ENCODE measurements at regions not wholly inside any gene's neighbourhood (a gene's known extent, or its start where the extent isn't known, plus 50 kb on each side); places are given as distances from the start of the nearest gene placed in this dataset.
"Not testable (repeated sequence)": the region's sequence is repeated elsewhere in the genome, so short reads cannot be mapped to it uniquely, and the experiment has no call there.

GRCh38 chr10:107542607-107543006 lies 378.1 kb upstream of the SORCS1 start:
- H3K4me1 ChIP-seq (ENCODE audit: control insufficient read depth in 5 of 5, insufficient read depth in 5 of 5, low read length in 5 of 5) = no peaks in the 10 kb centered on the region

GRCh38 chr10:107542016-107542415 lies 377.5 kb upstream of the SORCS1 start:
- Histone ChIP-seq H3K27me3 (ENCODE audit: control insufficient read depth in 5 of 5, insufficient read depth in 4 of 5, low read length in 5 of 5) (peaks cover 0 to 4% (median 0%) of the 10 kb centered on the region in 5 donors), H3K9me3 (ENCODE audit: control insufficient read depth in 5 of 5, low read length in 5 of 5) (no peaks in the 10 kb centered on the region), H3K9ac (ENCODE audit: low read length in 5 of 5) (no peak overlapping the region), H3K36me3 (ENCODE audit: control insufficient read depth in 5 of 5, insufficient read depth in 5 of 5, low read length in 5 of 5) (no peaks in the 10 kb centered on the region), H3K4me1 (ENCODE audit: control insufficient read depth in 5 of 5, insufficient read depth in 5 of 5, low read length in 5 of 5) (no peaks in the 10 kb centered on the region), H3K4me3 (ENCODE audit: low read depth in 1 of 5, low read length in 5 of 5) (no peak overlapping the region), H3K27ac (ENCODE audit: low read depth, low read length) (no peak overlapping the region)

More at GRCh38 chr10:107542607-107543006, 378.1 kb upstream of the SORCS1 start:
- no peaks in the 10 kb centered on the region for H3K36me3 ChIP-seq (ENCODE audit: control insufficient read depth in 5 of 5, insufficient read depth in 5 of 5, low read length in 5 of 5)
- H3K9ac ChIP-seq (ENCODE audit: low read length in 5 of 5) = no peak overlapping the region
- H3K27ac ChIP-seq (ENCODE audit: low read depth, low read length) = no peak overlapping the region
- no peaks in the 10 kb centered on the region for H3K27me3 ChIP-seq (ENCODE audit: control insufficient read depth in 5 of 5, insufficient read depth in 4 of 5, low read length in 5 of 5)
- no peak overlapping the region for H3K4me3 ChIP-seq (ENCODE audit: low read depth in 1 of 5, low read length in 5 of 5)
- H3K9me3 ChIP-seq (ENCODE audit: control insufficient read depth in 5 of 5, low read length in 5 of 5) = no peaks in the 10 kb centered on the region

GRCh38 chr10:107540981-107541380 lies 376.5 kb upstream of the SORCS1 start:
- no peaks in the 10 kb centered on the region for H3K9me3 ChIP-seq (ENCODE audit: control insufficient read depth in 5 of 5, low read length in 5 of 5)
- H3K4me3 ChIP-seq (ENCODE audit: low read depth in 1 of 5, low read length in 5 of 5) = no peak overlapping the region
- H3K4me1 ChIP-seq (ENCODE audit: control insufficient read depth in 5 of 5, insufficient read depth in 5 of 5, low read length in 5 of 5) = no peaks in the 10 kb centered on the region
- H3K27ac ChIP-seq (ENCODE audit: low read depth, low read length) = no peak overlapping the region
- H3K36me3 ChIP-seq (ENCODE audit: control insufficient read depth in 5 of 5, insufficient read depth in 5 of 5, low read length in 5 of 5) = no peaks in the 10 kb centered on the region
- no peak overlapping the region for H3K9ac ChIP-seq (ENCODE audit: low read length in 5 of 5)
- peaks cover 0 to 4% (median 0%) of the 10 kb centered on the region in 5 donors for H3K27me3 ChIP-seq (ENCODE audit: control insufficient read depth in 5 of 5, insufficient read depth in 4 of 5, low read length in 5 of 5)

GRCh38 chr10:107529350-107529749 lies 364.8 kb upstream of the SORCS1 start:
- Histone ChIP-seq H3K9me3 (ENCODE audit: control insufficient read depth in 5 of 5, low read length in 5 of 5) (no peaks in the 10 kb centered on the region), H3K9ac (ENCODE audit: low read length in 5 of 5) (no peak overlapping the region), H3K4me1 (ENCODE audit: control insufficient read depth in 5 of 5, insufficient read depth in 5 of 5, low read length in 5 of 5) (no peaks in the 10 kb centered on the region), H3K4me3 (ENCODE audit: low read depth in 1 of 5, low read length in 5 of 5) (no peak overlapping the region), H3K27me3 (ENCODE audit: control insufficient read depth in 5 of 5, insufficient read depth in 4 of 5, low read length in 5 of 5) (no peaks in the 10 kb centered on the region), H3K27ac (ENCODE audit: low read depth, low read length) (no peak overlapping the region), H3K36me3 (ENCODE audit: control insufficient read depth in 5 of 5, insufficient read depth in 5 of 5, low read length in 5 of 5) (no peaks in the 10 kb centered on the region)

- Histone ChIP-seq H3K27me3 (ENCODE audit: control insufficient read depth in 5 of 5, insufficient read depth in 4 of 5, low read length in 5 of 5) (no peaks in the 10 kb centered on the region), H3K4me1 (ENCODE audit: control insufficient read depth in 5 of 5, insufficient read depth in 5 of 5, low read length in 5 of 5) (no peaks in the 10 kb centered on the region), H3K36me3 (ENCODE audit: control insufficient read depth in 5 of 5, insufficient read depth in 5 of 5, low read length in 5 of 5) (no peaks in the 10 kb centered on the region), H3K9ac (ENCODE audit: low read length in 5 of 5) (no peak overlapping the region), H3K27ac (ENCODE audit: low read depth, low read length) (no peak overlapping the region), H3K9me3 (ENCODE audit: control insufficient read depth in 5 of 5, low read length in 5 of 5) (no peaks in the 10 kb centered on the region), H3K4me3 (ENCODE audit: low read depth in 1 of 5, low read length in 5 of 5) (no peak overlapping the region)
Observed at GRCh38 chr10:107520348-107520747, 355.8 kb upstream of the SORCS1 start.

GRCh38 chr10:107517811-107518210 lies 353.3 kb upstream of the SORCS1 start:
- Histone ChIP-seq H3K36me3 (ENCODE audit: control insufficient read depth in 5 of 5, insufficient read depth in 5 of 5, low read length in 5 of 5) (no peaks in the 10 kb centered on the region), H3K4me1 (ENCODE audit: control insufficient read depth in 5 of 5, insufficient read depth in 5 of 5, low read length in 5 of 5) (no peaks in the 10 kb centered on the region), H3K4me3 (ENCODE audit: low read depth in 1 of 5, low read length in 5 of 5) (no peak overlapping the region), H3K27me3 (ENCODE audit: control insufficient read depth in 5 of 5, insufficient read depth in 4 of 5, low read length in 5 of 5) (no peaks in the 10 kb centered on the region), H3K9ac (ENCODE audit: low read length in 5 of 5) (no peak overlapping the region), H3K9me3 (ENCODE audit: control insufficient read depth in 5 of 5, low read length in 5 of 5) (no peaks in the 10 kb centered on the region), H3K27ac (ENCODE audit: low read depth, low read length) (no peak overlapping the region)

GRCh38 chr10:107516349-107516748 lies 351.8 kb upstream of the SORCS1 start:
- Histone ChIP-seq H3K9ac (ENCODE audit: low read length in 5 of 5) (no peak overlapping the region), H3K27me3 (ENCODE audit: control insufficient read depth in 5 of 5, insufficient read depth in 4 of 5, low read length in 5 of 5) (no peaks in the 10 kb centered on the region), H3K9me3 (ENCODE audit: control insufficient read depth in 5 of 5, low read length in 5 of 5) (no peaks in the 10 kb centered on the region), H3K27ac (ENCODE audit: low read depth, low read length) (no peak overlapping the region), H3K4me1 (ENCODE audit: control insufficient read depth in 5 of 5, insufficient read depth in 5 of 5, low read length in 5 of 5) (no peaks in the 10 kb centered on the region), H3K4me3 (ENCODE audit: low read depth in 1 of 5, low read length in 5 of 5) (no peak overlapping the region), H3K36me3 (ENCODE audit: control insufficient read depth in 5 of 5, insufficient read depth in 5 of 5, low read length in 5 of 5) (no peaks in the 10 kb centered on the region)

GRCh38 chr10:107504011-107504410 lies 339.5 kb upstream of the SORCS1 start:
- H3K36me3 ChIP-seq (ENCODE audit: control insufficient read depth in 5 of 5, insufficient read depth in 5 of 5, low read length in 5 of 5); H3K27me3 ChIP-seq (ENCODE audit: control insufficient read depth in 5 of 5, insufficient read depth in 4 of 5, low read length in 5 of 5); H3K9me3 ChIP-seq (ENCODE audit: control insufficient read depth in 5 of 5, low read length in 5 of 5); H3K9ac ChIP-seq (ENCODE audit: low read length in 5 of 5); H3K4me1 ChIP-seq (ENCODE audit: control insufficient read depth in 5 of 5, insufficient read depth in 5 of 5, low read length in 5 of 5); H3K27ac ChIP-seq (ENCODE audit: low read depth, low read length); H3K4me3 ChIP-seq (ENCODE audit: low read depth in 1 of 5, low read length in 5 of 5): not testable (repeated sequence)

GRCh38 chr10:107502229-107502985 lies 337.9 kb upstream of the SORCS1 start:
- H3K27ac ChIP-seq (ENCODE audit: low read depth, low read length) = no peak overlapping the region

GRCh38 chr10:107498983-107499382 lies 334.5 kb upstream of the SORCS1 start:
- no peaks in the 10 kb centered on the region for H3K4me1 ChIP-seq (ENCODE audit: control insufficient read depth in 5 of 5, insufficient read depth in 5 of 5, low read length in 5 of 5)
- no peak overlapping the region for H3K27ac ChIP-seq (ENCODE audit: low read depth, low read length)
- peaks cover 0 to 7% (median 0%) of the 10 kb centered on the region in 5 donors for H3K9me3 ChIP-seq (ENCODE audit: control insufficient read depth in 5 of 5, low read length in 5 of 5)
- no peak overlapping the region for H3K9ac ChIP-seq (ENCODE audit: low read length in 5 of 5)
- H3K36me3 ChIP-seq (ENCODE audit: control insufficient read depth in 5 of 5, insufficient read depth in 5 of 5, low read length in 5 of 5) = no peaks in the 10 kb centered on the region
- no peaks in the 10 kb centered on the region for H3K27me3 ChIP-seq (ENCODE audit: control insufficient read depth in 5 of 5, insufficient read depth in 4 of 5, low read length in 5 of 5)
- H3K4me3 ChIP-seq (ENCODE audit: low read depth in 1 of 5, low read length in 5 of 5) = no peak overlapping the region

More at GRCh38 chr10:107502229-107502985, 337.9 kb upstream of the SORCS1 start:
- Histone ChIP-seq H3K9me3 (ENCODE audit: control insufficient read depth in 5 of 5, low read length in 5 of 5) (peaks cover 0 to 7% (median 0%) of the 10 kb centered on the region in 5 donors), H3K36me3 (ENCODE audit: control insufficient read depth in 5 of 5, insufficient read depth in 5 of 5, low read length in 5 of 5) (no peaks in the 10 kb centered on the region), H3K9ac (ENCODE audit: low read length in 5 of 5) (no peak overlapping the region), H3K4me3 (ENCODE audit: low read depth in 1 of 5, low read length in 5 of 5) (no peak overlapping the region), H3K4me1 (ENCODE audit: control insufficient read depth in 5 of 5, insufficient read depth in 5 of 5, low read length in 5 of 5) (no peaks in the 10 kb centered on the region), H3K27me3 (ENCODE audit: control insufficient read depth in 5 of 5, insufficient read depth in 4 of 5, low read length in 5 of 5) (no peaks in the 10 kb centered on the region)
